Panc1 (cell line): ENCODE measurements at regions not wholly inside any gene's neighbourhood (a gene's known extent, or its start where the extent isn't known, plus 50 kb on each side); places are given as distances from the start of the nearest gene placed in this dataset.

Source experiments
- CTCF ChIP-seq: fragments of 450-650 bp; IDR thresholded peaks from 2 replicates; pipeline ENCODE4 v1.5.1; 2017; ENCODE audit warnings: mild to moderate bottlenecking
- TCF7L2 ChIP-seq: IDR thresholded peaks from 2 replicates; pipeline ENCODE4 v1.6.1; 2011; ENCODE audit warnings: mild to moderate bottlenecking, low read depth, low read length, inconsistent platforms

- TF ChIP-seq CTCF (no peak), TCF7L2 (no peak)
Observed at GRCh38 chr12:75565795-75566194, 54.4 kb upstream of the KRR1 start.
